ENCODE measurements at regions not wholly inside any gene's neighbourhood (a gene's known extent, or its start where the extent isn't known, plus 50 kb on each side); places are given as distances from the start of the nearest gene placed in this dataset.

- Histone ChIP-seq H3K4ac (replicated peaks; ENCODE audit: insufficient read length, low read depth, low read length) (no peak overlapping the region), H2AFZ (ENCODE audit: low read length) (0 out of 2 replicates have a peak overlapping the region, but pooled peaks have one; percentile 59), H3K4me3 (ENCODE audit: extremely low read depth in 1 of 4, insufficient read depth in 2 of 4, low read depth in 3 of 4, low read length in 4 of 4) (no peak overlapping the region), H3K23ac (ENCODE audit: insufficient read length) (no peak overlapping the region), H3K56ac (replicated peaks; ENCODE audit: insufficient read length, low read depth, low read length) (no peak overlapping the region), H2BK20ac (ENCODE audit: low read length) (no peak overlapping the region), H4K91ac (replicated peaks; ENCODE audit: insufficient read length, low read length) (no peak overlapping the region), H2BK120ac (replicated peaks; ENCODE audit: low read depth, low read length) (no peak overlapping the region), H2BK5ac (ENCODE audit: low read depth, low read length) (no peak overlapping the region), H2BK12ac (ENCODE audit: low read depth, low read length) (no peak overlapping the region), H3K9me3 (ENCODE audit: insufficient read depth in 2 of 2, low read depth in 1 of 2, low read length in 1 of 2) (no peaks in the 10 kb centered on the region), H2BK15ac (ENCODE audit: low read length) (no peak overlapping the region), H3K27me3 (replicated peaks in 1 of 4; ENCODE audit: control insufficient read depth in 3 of 4, extremely low read depth in 1 of 4, insufficient read depth in 3 of 4, low read length in 3 of 4) (no peaks in the 10 kb centered on the region; a peak in 1 of 7 replicates), H3K79me1 (ENCODE audit: low read depth, low read length) (no peaks in the 10 kb centered on the region), H3K27ac (ENCODE audit: low read depth, low read length) (no peak overlapping the region), H3K36me3 (ENCODE audit: control insufficient read depth in 2 of 4, insufficient read depth in 4 of 4, low read length in 3 of 4) (no peaks in the 10 kb centered on the region), H3K9ac (replicated peaks in 1 of 4; ENCODE audit: extremely low read depth in 1 of 4, low read depth in 3 of 4, low read length in 3 of 4) (no peak overlapping the region), H3K79me2 (ENCODE audit: control insufficient read depth in 1 of 2, insufficient read depth in 2 of 2, low read length in 2 of 2) (no peaks in the 10 kb centered on the region), H3K23me2 (ENCODE audit: low read depth, low read length) (no peaks in the 10 kb centered on the region), H3K4me2 (ENCODE audit: insufficient read depth in 1 of 2, low read depth in 2 of 2, low read length in 2 of 2) (no peak overlapping the region), H4K20me1 (replicated peaks in 1 of 2; ENCODE audit: control insufficient read depth in 1 of 2, insufficient read depth in 2 of 2, low read length in 2 of 2) (no peaks in the 10 kb centered on the region), H4K8ac (ENCODE audit: extremely low read depth, insufficient read depth, low read length) (no peak overlapping the region), H2AK5ac (ENCODE audit: low read depth, low read length) (no peak overlapping the region), H4K5ac (ENCODE audit: insufficient read length, low read depth, low read length) (no peak overlapping the region), H3K14ac (ENCODE audit: insufficient read length) (no peak overlapping the region), H3K4me1 (replicated peaks in 1 of 4; ENCODE audit: control insufficient read depth in 3 of 4, insufficient read depth in 4 of 4, low read length in 3 of 4) (no peaks in the 10 kb centered on the region; a peak in 1 of 7 replicates), H3K18ac (ENCODE audit: extremely low read depth, low read length) (no peak overlapping the region)
- no peak for FAIRE-seq
- POLR2A ChIA-PET (ENCODE audit: partially characterized antibody), result no interaction called here
- no peak for DNase-seq (ENCODE audit: low read depth in 1 of 2, low spot score in 2 of 2)
- WGBS, 2 experiments (ENCODE audit: extremely low coverage in 1 of 2, insufficient coverage in 1 of 2, insufficient read length in 1 of 2, insufficient replicate concordance in 2 of 2, low coverage in 1 of 2, low lambda C conversion rate in 2 of 2, missing lambda C conversion rate in 1 of 2), result 90% methylated on average over 8 of the region's 8 CpGs; no CpG with 5 or more reads in 1 of the 2 experiments
- CTCF ChIA-PET (ENCODE audit: partially characterized antibody), result interaction anchor here (0.7 to 1.5 kb wide), 2 partner anchors 153 to 624 kb away, joined by 3 to 5 read pairs; no protein-coding TSS in a partner anchor
- TF ChIP-seq SIN3A (conservative IDR thresholded peaks at IDR 0.05 in 1 of 2, IDR thresholded peaks at IDR 0.05 in 1 of 2; ENCODE audit: low read depth in 1 of 2, low read length in 2 of 2), result no peak
- no peak for TF ChIP-seq GABPA (IDR thresholded peaks at IDR 0.05; ENCODE audit: borderline replicate concordance, insufficient read depth, low read length)
- TF ChIP-seq KDM1A (IDR thresholded peaks at IDR 0.05; ENCODE audit: borderline replicate concordance, low read length), result no peak
- TF ChIP-seq POLR2A (IDR thresholded peaks at IDR 0.05; ENCODE audit: control extremely low read depth in 1 of 2, low read depth in 2 of 2, low read length in 2 of 2), result no peak
- TF ChIP-seq KDM4A (IDR thresholded peaks at IDR 0.05; ENCODE audit: low read depth, low read length, severe bottlenecking), result no peak
- TF ChIP-seq NRF1 (IDR thresholded peaks at IDR 0.05; ENCODE audit: low read depth, low read length), result no peak
- TF ChIP-seq, protein P1, sequence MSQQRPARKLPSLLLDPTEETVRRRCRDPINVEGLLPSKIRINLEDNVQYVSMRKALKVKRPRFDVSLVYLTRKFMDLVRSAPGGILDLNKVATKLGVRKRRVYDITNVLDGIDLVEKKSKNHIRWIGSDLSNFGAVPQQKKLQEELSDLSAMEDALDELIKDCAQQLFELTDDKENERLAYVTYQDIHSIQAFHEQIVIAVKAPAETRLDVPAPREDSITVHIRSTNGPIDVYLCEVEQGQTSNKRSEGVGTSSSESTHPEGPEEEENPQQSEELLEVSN (IDR thresholded peaks at IDR 0.05), result no peak
- no peak for TF ChIP-seq BRCA1 (IDR thresholded peaks at IDR 0.05; ENCODE audit: low read depth, low read length)
These were observed 223.7 kb downstream of the SNX10 start for GRCh38 chr7:26515314-26515842.
